ENCODE measurements at regions not wholly inside any gene's neighbourhood (a gene's known extent, or its start where the extent isn't known, plus 50 kb on each side); places are given as distances from the start of the nearest gene placed in this dataset.

DNA sequence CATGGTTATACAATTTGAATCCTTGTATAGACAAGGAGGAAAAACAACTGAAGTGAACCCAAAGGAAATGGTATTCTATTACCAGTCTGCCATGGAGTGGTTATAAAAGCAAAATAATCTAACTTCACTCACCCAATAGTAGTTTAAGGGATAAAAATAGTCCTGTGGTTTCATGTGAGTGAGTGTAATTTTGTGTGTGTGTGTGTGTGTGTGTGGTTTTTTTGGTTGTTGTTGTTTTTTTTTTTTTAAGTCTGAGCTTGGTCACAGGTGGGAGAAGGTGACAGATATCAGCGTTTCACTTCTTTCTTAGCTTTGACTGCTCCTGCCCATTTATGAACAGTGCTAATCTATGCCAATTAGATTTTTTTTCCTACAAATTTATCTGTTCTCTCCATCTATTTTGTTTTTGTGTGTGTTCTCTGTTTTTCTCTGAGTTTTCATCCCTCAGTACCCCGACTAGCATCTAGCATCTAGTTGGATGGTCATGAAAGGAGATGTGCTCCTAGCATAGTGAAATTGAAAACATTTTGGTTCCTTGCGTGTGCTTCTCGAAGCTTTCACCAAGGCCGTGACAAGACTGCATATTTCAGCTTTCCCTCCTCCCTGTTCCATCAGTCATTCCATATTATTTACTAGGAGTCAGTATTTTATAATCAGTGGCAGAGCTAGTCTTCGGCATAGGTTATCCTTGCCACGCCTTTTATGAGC lies 200.1 kb upstream of the DTNA start:
- TF ChIP-seq, protein P1, sequence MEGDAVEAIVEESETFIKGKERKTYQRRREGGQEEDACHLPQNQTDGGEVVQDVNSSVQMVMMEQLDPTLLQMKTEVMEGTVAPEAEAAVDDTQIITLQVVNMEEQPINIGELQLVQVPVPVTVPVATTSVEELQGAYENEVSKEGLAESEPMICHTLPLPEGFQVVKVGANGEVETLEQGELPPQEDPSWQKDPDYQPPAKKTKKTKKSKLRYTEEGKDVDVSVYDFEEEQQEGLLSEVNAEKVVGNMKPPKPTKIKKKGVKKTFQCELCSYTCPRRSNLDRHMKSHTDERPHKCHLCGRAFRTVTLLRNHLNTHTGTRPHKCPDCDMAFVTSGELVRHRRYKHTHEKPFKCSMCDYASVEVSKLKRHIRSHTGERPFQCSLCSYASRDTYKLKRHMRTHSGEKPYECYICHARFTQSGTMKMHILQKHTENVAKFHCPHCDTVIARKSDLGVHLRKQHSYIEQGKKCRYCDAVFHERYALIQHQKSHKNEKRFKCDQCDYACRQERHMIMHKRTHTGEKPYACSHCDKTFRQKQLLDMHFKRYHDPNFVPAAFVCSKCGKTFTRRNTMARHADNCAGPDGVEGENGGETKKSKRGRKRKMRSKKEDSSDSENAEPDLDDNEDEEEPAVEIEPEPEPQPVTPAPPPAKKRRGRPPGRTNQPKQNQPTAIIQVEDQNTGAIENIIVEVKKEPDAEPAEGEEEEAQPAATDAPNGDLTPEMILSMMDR (IDR thresholded peaks at IDR 0.05) = no peak
- no peak for TF ChIP-seq POLR2A (IDR thresholded peaks at IDR 0.05)
- TF ChIP-seq POLR2AphosphoS5 (IDR thresholded peaks at IDR 0.05; ENCODE audit: insufficient read depth in 1 of 2, low read depth in 1 of 2) = no peak
